Heart left ventricle (tissue), 16 donors: ENCODE measurements at regions not wholly inside any gene's neighbourhood (a gene's known extent, or its start where the extent isn't known, plus 50 kb on each side); places are given as distances from the start of the nearest gene placed in this dataset.

Source experiments
- ATAC-seq, 4 donors: fragments of 200-7000 bp; cut with Tn5 transposase; one replicate each; pipeline ENCODE4 v1.9.1; 2020 to 2022; ENCODE audit warnings: moderate library complexity in 4 of 4, mild to moderate bottlenecking in 3 of 4, moderate number of reproducible peaks in 1 of 4
- DNase-seq, 5 donors: peaks; one replicate each; pipeline ENCODE4 v3.0.0-alpha.2; 2020
- H3K27ac ChIP-seq, 12 donors: fragments of 200-600 bp; sonication (generic) in 4 of 12; one replicate each; pipeline versions ENCODE4 v1.5.0 to v1.8.0; 2016 to 2022; ENCODE audit warnings: mild to moderate bottlenecking in 2 of 12
- H3K27me3 ChIP-seq, 9 donors: fragments of 200-600 bp; sonication (generic) in 2 of 9; one replicate each; pipeline versions ENCODE4 v1.5.1 to v1.8.0; 2016 to 2022; ENCODE audit warnings: mild to moderate bottlenecking in 3 of 9
- H3K36me3 ChIP-seq, 9 donors: fragments of 200-600 bp; sonication (generic) in 2 of 9; one replicate each; pipeline versions ENCODE4 v1.5.0 to v1.8.0; 2018 to 2022; ENCODE audit warnings: mild to moderate bottlenecking in 2 of 9
- H3K4me1 ChIP-seq, 12 donors: fragments of 200-600 bp; sonication (generic) in 4 of 12; one replicate each; pipeline versions ENCODE4 v1.5.0 to v1.8.0; 2016 to 2022; ENCODE audit warnings: mild to moderate bottlenecking in 3 of 12
- H3K4me3 ChIP-seq, 12 donors: fragments of 200-600 bp; sonication (generic) in 4 of 12; one replicate each; pipeline versions ENCODE4 v1.5.0 to v1.8.0; 2017 to 2022; ENCODE audit warnings: mild to moderate bottlenecking in 9 of 12, moderate library complexity in 4 of 12
- H3K9me3 ChIP-seq, 12 donors: fragments of 200-600 bp; sonication (generic) in 4 of 12; one replicate each; pipeline versions ENCODE4 v1.5.0 to v1.8.0; 2016 to 2022; ENCODE audit warnings: mild to moderate bottlenecking in 1 of 12
- POLR2A ChIP-seq, 2 donors: fragments of 450-650 bp; IDR thresholded peaks; one replicate each; pipeline ENCODE4 v1.6.1; 2017; ENCODE audit warnings: antibody characterized with exemption in 2 of 2, mild to moderate bottlenecking in 2 of 2, moderate library complexity in 2 of 2
- WGBS, 4 donors: extraction: QIAGEN DNeasy Blood & Tissue Kit in 2 of 4; methylation state at CpG; one replicate each; pipeline versions ENCODE4 v1.1.5 to v1.1.7; 2013 to 2018; 5-methylcytosine and 5-hydroxymethylcytosine counted together
- intact Hi-C, 10 donors: fragments of 100-400 bp; cut with DNase I; formaldehyde crosslinking; loops; one replicate each; pipeline versions ENCODE4 v1.11.1 to v1.14.2; 2022
- TF ChIP-seq, protein P1 (sequence below), 12 donors: fragments of 200-600 bp; sonication (generic) in 4 of 12; IDR thresholded peaks; one replicate each; pipeline versions ENCODE4 v1.5.0 to v1.8.0; 2018 to 2022; ENCODE audit warnings: antibody characterized with exemption in 12 of 12, mild to moderate bottlenecking in 5 of 12
- donor health status: ischemic (EF 13 %, LVEDD 7.1; RV severe dilation, severe dysfunction).
- donor health status: healthy with polysubstance abuse.
- donor health status: DM: no; HTN: yes; CAD: no.
- donor health status: DM: no; HTN: no; CAD: no.
- donor health status: ischemic (EF 25% LVEDD 6.9; RV normal size, moderate dysfunction).
- donor health status: ischemic (EF 25% LVEDD 5.7; RV mildly dilated, moderate dysfunction).
- donor health status: healthy.
- donor health status: DM: yes; HTN: yes; CAD: no.
- donor health status: ischemic (EF 35%, LVEDD 5.7; RV mildly dilated, moderate dysfunction).
- donor health status: nonischemic (EF 11% LVEDD 7.7; RV severe dilation, severe dysfunction).
- donor health status: DM: yes; HTN: yes; CAD: no.
- donor health status: PGD.
- donor health status: ischemic (EF 29% LVEDD 5.4; RV normal size, mild dysfunction).
- donor health status: nonischemic (EF 23%, LVEDD 6.1; RV moderate dilation, normal function).

DNA sequence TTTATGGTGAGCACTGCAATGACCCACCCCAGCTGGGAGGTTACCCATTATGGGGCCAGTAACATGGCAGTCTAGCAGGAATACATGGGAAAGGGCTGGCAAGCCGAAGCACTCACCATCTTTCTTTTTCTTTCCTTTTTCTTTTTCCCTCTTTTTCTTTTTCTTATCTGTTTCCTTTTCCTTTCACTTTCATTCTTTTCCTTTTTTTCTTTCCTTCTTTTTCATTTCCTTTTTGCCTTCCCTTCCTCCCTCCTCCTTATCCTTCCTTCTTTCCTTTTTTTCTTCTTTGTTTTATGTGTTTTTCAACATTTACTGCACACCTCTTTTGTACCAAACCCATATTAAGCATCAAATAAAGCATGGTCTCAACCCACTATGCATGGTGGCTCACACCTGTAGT, 501.1 kb downstream of the MED13L start:
- Histone ChIP-seq H3K27me3 (no peaks in the 10 kb centered on the region), H3K9me3 (peaks cover 0 to 8% (median 0%) of the 10 kb centered on the region in 12 donors), H3K4me3 (no peak overlapping the region), H3K4me1 (no peaks in the 10 kb centered on the region), H3K36me3 (no peaks in the 10 kb centered on the region), H3K27ac (no peak overlapping the region)
- 88 to 95% (median 90%) methylated on average over 1 of the region's 1 CpG for WGBS, 4 donors
- ATAC-seq (no peak), DNase-seq (no peak)
- TF ChIP-seq, protein P1, sequence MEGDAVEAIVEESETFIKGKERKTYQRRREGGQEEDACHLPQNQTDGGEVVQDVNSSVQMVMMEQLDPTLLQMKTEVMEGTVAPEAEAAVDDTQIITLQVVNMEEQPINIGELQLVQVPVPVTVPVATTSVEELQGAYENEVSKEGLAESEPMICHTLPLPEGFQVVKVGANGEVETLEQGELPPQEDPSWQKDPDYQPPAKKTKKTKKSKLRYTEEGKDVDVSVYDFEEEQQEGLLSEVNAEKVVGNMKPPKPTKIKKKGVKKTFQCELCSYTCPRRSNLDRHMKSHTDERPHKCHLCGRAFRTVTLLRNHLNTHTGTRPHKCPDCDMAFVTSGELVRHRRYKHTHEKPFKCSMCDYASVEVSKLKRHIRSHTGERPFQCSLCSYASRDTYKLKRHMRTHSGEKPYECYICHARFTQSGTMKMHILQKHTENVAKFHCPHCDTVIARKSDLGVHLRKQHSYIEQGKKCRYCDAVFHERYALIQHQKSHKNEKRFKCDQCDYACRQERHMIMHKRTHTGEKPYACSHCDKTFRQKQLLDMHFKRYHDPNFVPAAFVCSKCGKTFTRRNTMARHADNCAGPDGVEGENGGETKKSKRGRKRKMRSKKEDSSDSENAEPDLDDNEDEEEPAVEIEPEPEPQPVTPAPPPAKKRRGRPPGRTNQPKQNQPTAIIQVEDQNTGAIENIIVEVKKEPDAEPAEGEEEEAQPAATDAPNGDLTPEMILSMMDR (IDR thresholded peaks at IDR 0.05) = no peak
- no peak for TF ChIP-seq POLR2A (IDR thresholded peaks at IDR 0.05)
- intact Hi-C loops = no loop called here

DNA sequence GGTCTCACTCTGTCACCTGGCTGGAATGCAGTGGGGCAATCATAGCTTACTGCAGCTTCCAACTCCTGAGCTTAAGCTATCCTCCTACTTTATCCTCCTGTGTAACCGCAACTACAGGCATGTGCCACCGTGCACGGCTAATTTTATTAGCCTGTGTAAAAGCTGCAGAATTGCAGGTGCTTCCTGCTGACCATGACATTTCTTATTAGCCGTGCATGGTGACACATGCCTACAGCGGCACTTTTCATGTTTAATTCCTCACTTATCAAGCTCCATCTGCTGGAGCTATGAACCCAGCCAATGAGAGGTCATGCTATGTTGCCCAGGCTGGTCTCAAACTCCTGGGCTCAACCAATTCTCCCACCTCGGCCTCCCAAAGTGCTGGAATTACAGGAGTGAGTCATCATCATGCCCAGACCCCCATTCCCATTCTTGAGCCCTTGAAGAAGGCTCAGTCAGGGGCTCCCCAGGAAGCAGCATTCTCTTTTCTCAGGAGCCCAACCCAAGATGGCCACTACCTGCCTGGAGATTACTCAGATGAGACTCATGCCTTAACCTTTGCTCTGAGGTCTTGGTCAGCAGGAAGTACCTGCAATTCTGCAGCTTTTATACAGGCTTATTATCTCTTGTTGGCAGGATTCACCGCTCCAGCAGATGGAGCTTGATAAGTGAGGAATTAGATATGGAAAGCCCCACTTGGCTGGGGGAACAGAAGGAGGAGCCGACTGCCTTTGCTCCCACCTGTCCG, 503.2 kb downstream of the MED13L start:
- Histone ChIP-seq H3K27ac (no peak overlapping the region), H3K4me3 (no peak overlapping the region), H3K36me3 (no peaks in the 10 kb centered on the region), H3K27me3 (no peaks in the 10 kb centered on the region), H3K9me3 (peaks cover 0 to 8% (median 0%) of the 10 kb centered on the region in 12 donors), H3K4me1 (no peaks in the 10 kb centered on the region)
- intact Hi-C loops = no loop called here
- DNase-seq (no peak), ATAC-seq (no peak)
- no peak for TF ChIP-seq POLR2A (IDR thresholded peaks at IDR 0.05)
- TF ChIP-seq, protein P1 (IDR thresholded peaks at IDR 0.05) = no peak
- WGBS, 4 donors = 69 to 84% (median 74%) methylated on average over 9 of the region's 9 CpGs

DNA sequence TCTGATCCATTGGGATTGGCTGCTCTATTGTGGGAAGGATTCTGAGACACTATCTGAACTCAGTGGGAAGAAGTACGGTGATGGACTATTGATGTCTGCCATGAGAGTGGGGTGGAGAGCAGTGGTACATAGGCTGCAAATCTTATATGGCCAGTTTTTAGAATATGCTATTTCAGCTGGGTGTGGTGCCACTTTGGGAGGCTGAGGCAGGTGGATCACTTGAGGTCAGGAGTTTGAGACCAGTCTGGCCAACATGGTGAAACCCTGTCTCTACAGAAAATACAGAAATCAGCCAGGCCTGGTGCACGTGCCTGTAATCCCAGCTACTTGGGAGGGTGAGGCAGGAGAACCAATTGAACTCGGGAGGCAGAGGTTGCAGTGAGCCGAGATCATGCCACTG, 505.9 kb downstream of the MED13L start:
- Histone ChIP-seq H3K4me3 (no peak overlapping the region), H3K4me1 (no peaks in the 10 kb centered on the region), H3K27me3 (no peaks in the 10 kb centered on the region), H3K27ac (no peak overlapping the region), H3K9me3 (peaks cover 0 to 8% (median 0%) of the 10 kb centered on the region in 12 donors), H3K36me3 (no peaks in the 10 kb centered on the region)
- ATAC-seq = no peak
- whole genome bisulfite sequencing, 4 donors = 84 to 89% (median 85%) methylated on average over 4 of the region's 4 CpGs
- intact Hi-C loops = no loop called here
- DNase-seq = no peak
- no peak for TF ChIP-seq POLR2A (IDR thresholded peaks at IDR 0.05)
- TF ChIP-seq, protein P1 (IDR thresholded peaks at IDR 0.05) = no peak

DNA sequence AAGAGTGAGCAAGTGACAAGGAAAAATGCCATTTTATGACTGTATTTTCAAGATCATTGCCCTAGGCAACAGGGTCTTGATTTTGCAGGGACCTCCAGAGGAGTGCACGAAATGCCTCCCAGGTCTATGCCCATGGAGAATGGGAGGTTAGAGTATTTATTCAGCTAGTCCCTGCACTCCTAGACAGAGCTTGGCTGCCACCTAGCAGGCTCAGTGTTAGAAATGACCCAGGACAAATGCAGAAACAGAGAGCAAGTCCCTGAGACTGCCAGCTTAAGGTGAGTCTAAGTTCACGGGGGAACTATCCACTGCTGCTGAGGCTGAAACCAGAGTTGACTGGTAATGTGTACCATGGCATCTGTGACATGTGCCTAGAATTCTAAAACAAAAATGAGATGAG, 506.4 kb downstream of the MED13L start:
- peaks cover 0 to 8% (median 0%) of the 10 kb centered on the region in 12 donors for H3K9me3 ChIP-seq
- H3K4me3 ChIP-seq = no peak overlapping the region
- H3K36me3 ChIP-seq = no peaks in the 10 kb centered on the region
- DNase-seq (no peak), ATAC-seq (peak in 3 of 4 donors; percentile 36 to 70 (median 51))
- intact Hi-C loops = no loop called here
- WGBS, 4 donors = 23 to 51% (median 34%) methylated on average over 1 to 2 of the region's 2 CpGs
- H3K27me3 ChIP-seq = peaks cover 0 to 2% (median 0%) of the 10 kb centered on the region in 9 donors
- no peak overlapping the region for H3K27ac ChIP-seq
- no peaks in the 10 kb centered on the region for H3K4me1 ChIP-seq
- TF ChIP-seq POLR2A (IDR thresholded peaks at IDR 0.05) = no peak
- TF ChIP-seq, protein P1 (IDR thresholded peaks at IDR 0.05) = peak in 7 of 12 donors; percentile 18 to 41 (median 26)
